ENCODE measurements at regions not wholly inside any gene's neighbourhood (a gene's known extent, or its start where the extent isn't known, plus 50 kb on each side); places are given as distances from the start of the nearest gene placed in this dataset.

GRCh38 chr2:78498125-78498524 is 527.4 kb upstream of the REG3G start:
- Histone ChIP-seq H3K27ac (ENCODE audit: low read depth in 1 of 3, low read length in 2 of 3) (no peak overlapping the region), H3K9me3 (ENCODE audit: control insufficient read depth in 2 of 2, insufficient read depth in 1 of 2, low read depth in 1 of 2, low read length in 1 of 2) (no peaks in the 10 kb centered on the region), H3K36me3 (ENCODE audit: control insufficient read depth in 3 of 3, insufficient read depth in 2 of 3, low read depth in 1 of 3, low read length in 3 of 3) (no peaks in the 10 kb centered on the region), H3K4me3 (ENCODE audit: low read depth in 1 of 3, low read length in 3 of 3) (no peak overlapping the region), H3K4me1 (ENCODE audit: control insufficient read depth in 3 of 3, insufficient read depth in 2 of 3, low read depth in 1 of 3, low read length in 2 of 3) (no peaks in the 10 kb centered on the region), H3K27me3 (ENCODE audit: control insufficient read depth in 3 of 3, insufficient read depth in 3 of 3, low read length in 3 of 3) (no peaks in the 10 kb centered on the region)
- DNase-seq (no peak), FAIRE-seq (no peak)
- 90 to 92% (median 91%) methylated on average over 8 of the region's 8 CpGs for WGBS, 3 donors

DNA sequence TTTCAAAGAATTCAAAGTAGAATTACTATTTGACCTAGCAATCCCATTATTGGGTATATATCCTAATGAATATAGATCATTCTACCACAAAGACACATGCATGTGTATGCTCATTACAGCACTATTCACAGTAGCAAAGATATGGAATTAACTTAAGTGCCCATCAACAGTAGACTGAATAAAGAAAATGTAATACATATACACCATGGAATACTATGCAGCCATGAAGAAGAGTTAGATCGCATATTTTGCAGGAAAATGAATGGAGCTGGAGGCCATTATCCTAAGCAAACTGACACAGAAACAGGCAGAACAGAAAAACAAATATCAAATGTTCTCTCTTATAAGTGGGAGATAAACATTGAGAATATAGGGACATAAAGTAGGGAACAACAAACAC is 519.2 kb upstream of the REG3G start:
- H3K9me3 ChIP-seq (ENCODE audit: control insufficient read depth in 2 of 2, insufficient read depth in 1 of 2, low read depth in 1 of 2, low read length in 1 of 2), result no peaks in the 10 kb centered on the region
- no peak for FAIRE-seq
- 90 to 95% (median 91%) methylated on average over 1 of the region's 1 CpG for WGBS, 3 donors

GRCh38 chr2:78521938-78522337 is 503.6 kb upstream of the REG3G start:
- H3K9me3 ChIP-seq (ENCODE audit: control insufficient read depth in 2 of 2, insufficient read depth in 1 of 2, low read depth in 1 of 2, low read length in 1 of 2), result no peaks in the 10 kb centered on the region
- no peaks in the 10 kb centered on the region for H3K4me1 ChIP-seq (ENCODE audit: control insufficient read depth in 3 of 3, insufficient read depth in 2 of 3, low read depth in 1 of 3, low read length in 2 of 3)
- H3K27me3 ChIP-seq (ENCODE audit: control insufficient read depth in 3 of 3, insufficient read depth in 3 of 3, low read length in 3 of 3), result no peaks in the 10 kb centered on the region
- 69 to 77% (median 74%) methylated on average over 3 of the region's 3 CpGs for WGBS, 3 donors
- no peak overlapping the region for H3K4me3 ChIP-seq (ENCODE audit: low read depth in 1 of 3, low read length in 3 of 3)
- FAIRE-seq, result no peak
- no peak for DNase-seq
- no peak overlapping the region for H3K27ac ChIP-seq (ENCODE audit: low read depth in 1 of 3, low read length in 2 of 3)
- no peaks in the 10 kb centered on the region for H3K36me3 ChIP-seq (ENCODE audit: control insufficient read depth in 3 of 3, insufficient read depth in 2 of 3, low read depth in 1 of 3, low read length in 3 of 3)

More for the DNA sequence above, 519.2 kb upstream of the REG3G start:
- no peak overlapping the region for H3K4me3 ChIP-seq (ENCODE audit: low read depth in 1 of 3, low read length in 3 of 3)
- no peak for DNase-seq
- no peak overlapping the region for H3K27ac ChIP-seq (ENCODE audit: low read depth in 1 of 3, low read length in 2 of 3)
- no peaks in the 10 kb centered on the region for H3K4me1 ChIP-seq (ENCODE audit: control insufficient read depth in 3 of 3, insufficient read depth in 2 of 3, low read depth in 1 of 3, low read length in 2 of 3)
- H3K36me3 ChIP-seq (ENCODE audit: control insufficient read depth in 3 of 3, insufficient read depth in 2 of 3, low read depth in 1 of 3, low read length in 3 of 3), result no peaks in the 10 kb centered on the region
- no peaks in the 10 kb centered on the region for H3K27me3 ChIP-seq (ENCODE audit: control insufficient read depth in 3 of 3, insufficient read depth in 3 of 3, low read length in 3 of 3)

- H3K27me3 ChIP-seq (ENCODE audit: control insufficient read depth in 3 of 3, insufficient read depth in 3 of 3, low read length in 3 of 3), result no peaks in the 10 kb centered on the region
- WGBS, 3 donors, result 43 to 50% (median 45%) methylated on average over 5 of the region's 5 CpGs
- no peak overlapping the region for H3K4me3 ChIP-seq (ENCODE audit: low read depth in 1 of 3, low read length in 3 of 3)
- FAIRE-seq (no peak), DNase-seq (no peak)
- no peak overlapping the region for H3K27ac ChIP-seq (ENCODE audit: low read depth in 1 of 3, low read length in 2 of 3)
- no peaks in the 10 kb centered on the region for H3K4me1 ChIP-seq (ENCODE audit: control insufficient read depth in 3 of 3, insufficient read depth in 2 of 3, low read depth in 1 of 3, low read length in 2 of 3)
- no peaks in the 10 kb centered on the region for H3K36me3 ChIP-seq (ENCODE audit: control insufficient read depth in 3 of 3, insufficient read depth in 2 of 3, low read depth in 1 of 3, low read length in 3 of 3)
- H3K9me3 ChIP-seq (ENCODE audit: control insufficient read depth in 2 of 2, insufficient read depth in 1 of 2, low read depth in 1 of 2, low read length in 1 of 2), result no peaks in the 10 kb centered on the region
Observed at GRCh38 chr2:78532762-78533379, 492.6 kb upstream of the REG3G start.

DNA sequence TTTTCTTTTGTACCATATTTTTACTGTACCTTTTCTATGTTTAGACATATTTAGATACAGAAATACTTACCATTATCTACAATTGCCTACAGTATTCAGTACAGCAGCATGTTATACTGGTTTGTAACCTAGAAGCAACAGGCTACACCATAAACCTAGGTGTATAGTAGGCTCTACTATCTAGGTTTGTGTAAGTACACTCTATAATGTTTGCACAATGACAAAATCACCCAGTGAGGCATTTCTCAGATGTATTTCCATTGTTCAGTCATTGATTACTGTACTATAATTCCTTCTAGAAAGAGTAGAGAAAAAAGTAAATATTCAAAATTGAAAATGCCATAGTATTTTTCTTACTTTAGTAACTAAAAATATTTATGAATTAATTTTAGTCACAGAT is 490.1 kb upstream of the REG3G start:
- FAIRE-seq, result no peak
- no peaks in the 10 kb centered on the region for H3K27me3 ChIP-seq (ENCODE audit: control insufficient read depth in 3 of 3, insufficient read depth in 3 of 3, low read length in 3 of 3)
- no peak for DNase-seq
- no peaks in the 10 kb centered on the region for H3K36me3 ChIP-seq (ENCODE audit: control insufficient read depth in 3 of 3, insufficient read depth in 2 of 3, low read depth in 1 of 3, low read length in 3 of 3)
- H3K4me1 ChIP-seq (ENCODE audit: control insufficient read depth in 3 of 3, insufficient read depth in 2 of 3, low read depth in 1 of 3, low read length in 2 of 3), result no peaks in the 10 kb centered on the region
- no peaks in the 10 kb centered on the region for H3K9me3 ChIP-seq (ENCODE audit: control insufficient read depth in 2 of 2, insufficient read depth in 1 of 2, low read depth in 1 of 2, low read length in 1 of 2)
- H3K27ac ChIP-seq (ENCODE audit: low read depth in 1 of 3, low read length in 2 of 3), result no peak overlapping the region
- no peak overlapping the region for H3K4me3 ChIP-seq (ENCODE audit: low read depth in 1 of 3, low read length in 3 of 3)

DNA sequence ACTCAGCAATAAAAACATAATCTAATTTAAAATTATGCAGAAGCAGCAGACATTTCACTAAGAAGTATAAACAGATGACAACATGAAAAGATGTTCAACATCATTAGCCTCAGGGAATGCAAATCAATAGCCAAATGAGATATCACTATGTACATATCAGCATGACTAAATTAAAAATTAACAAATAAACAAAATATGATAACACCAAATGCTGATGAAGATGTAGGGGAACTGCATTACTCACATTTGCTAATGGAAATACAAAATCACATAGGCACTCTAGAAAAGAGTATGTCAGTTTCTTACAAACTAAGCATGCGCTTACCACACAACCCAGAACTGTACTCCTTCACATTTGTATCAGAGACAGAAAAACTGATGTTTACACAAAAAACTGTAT is 487.2 kb upstream of the REG3G start:
- H3K9me3 ChIP-seq (ENCODE audit: control insufficient read depth in 2 of 2, insufficient read depth in 1 of 2, low read depth in 1 of 2, low read length in 1 of 2), result no peaks in the 10 kb centered on the region
- H3K27ac ChIP-seq (ENCODE audit: low read depth in 1 of 3, low read length in 2 of 3), result no peak overlapping the region
- no peak overlapping the region for H3K4me3 ChIP-seq (ENCODE audit: low read depth in 1 of 3, low read length in 3 of 3)
- no peaks in the 10 kb centered on the region for H3K27me3 ChIP-seq (ENCODE audit: control insufficient read depth in 3 of 3, insufficient read depth in 3 of 3, low read length in 3 of 3)
- WGBS, 3 donors, result 91 to 97% (median 96%) methylated on average over 1 of the region's 1 CpG
- no peaks in the 10 kb centered on the region for H3K36me3 ChIP-seq (ENCODE audit: control insufficient read depth in 3 of 3, insufficient read depth in 2 of 3, low read depth in 1 of 3, low read length in 3 of 3)
- FAIRE-seq (no peak), DNase-seq (no peak)
- H3K4me1 ChIP-seq (ENCODE audit: control insufficient read depth in 3 of 3, insufficient read depth in 2 of 3, low read depth in 1 of 3, low read length in 2 of 3), result no peaks in the 10 kb centered on the region

DNA sequence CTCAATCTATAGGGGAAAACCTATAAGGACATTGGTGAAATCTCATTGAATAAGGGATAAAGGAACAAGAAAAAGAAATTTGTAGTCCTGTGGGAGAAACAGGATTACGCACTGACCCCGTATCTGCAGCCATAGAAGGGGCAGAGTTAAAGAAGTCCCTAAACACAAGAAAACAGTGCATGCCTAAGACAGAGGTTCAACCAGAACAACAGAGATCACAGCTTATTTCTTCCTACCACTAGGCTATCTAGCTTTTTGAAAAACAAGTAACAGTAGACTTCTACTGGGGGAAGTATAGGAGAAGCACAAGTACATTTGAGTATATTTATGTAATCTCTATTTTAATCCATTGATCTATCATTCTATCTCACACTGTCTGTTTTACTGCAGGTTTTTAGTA is 485.2 kb upstream of the REG3G start:
- no peak for FAIRE-seq
- Histone ChIP-seq H3K4me1 (ENCODE audit: control insufficient read depth in 3 of 3, insufficient read depth in 2 of 3, low read depth in 1 of 3, low read length in 2 of 3) (no peaks in the 10 kb centered on the region), H3K27me3 (ENCODE audit: control insufficient read depth in 3 of 3, insufficient read depth in 3 of 3, low read length in 3 of 3) (no peaks in the 10 kb centered on the region), H3K4me3 (ENCODE audit: low read depth in 1 of 3, low read length in 3 of 3) (no peak overlapping the region), H3K27ac (ENCODE audit: low read depth in 1 of 3, low read length in 2 of 3) (no peak overlapping the region), H3K9me3 (ENCODE audit: control insufficient read depth in 2 of 2, insufficient read depth in 1 of 2, low read depth in 1 of 2, low read length in 1 of 2) (no peaks in the 10 kb centered on the region), H3K36me3 (ENCODE audit: control insufficient read depth in 3 of 3, insufficient read depth in 2 of 3, low read depth in 1 of 3, low read length in 3 of 3) (no peaks in the 10 kb centered on the region)
- 45 to 70% (median 57%) methylated on average over 2 of the region's 2 CpGs for WGBS, 3 donors
- no peak for DNase-seq

- 87 to 90% (median 89%) methylated on average over 6 of the region's 6 CpGs for WGBS, 3 donors
- DNase-seq (no peak), FAIRE-seq (peak; percentile 5)
- Histone ChIP-seq H3K4me3 (ENCODE audit: low read depth in 1 of 3, low read length in 3 of 3) (no peak overlapping the region), H3K27me3 (ENCODE audit: control insufficient read depth in 3 of 3, insufficient read depth in 3 of 3, low read length in 3 of 3) (no peaks in the 10 kb centered on the region), H3K27ac (ENCODE audit: low read depth in 1 of 3, low read length in 2 of 3) (no peak overlapping the region), H3K36me3 (ENCODE audit: control insufficient read depth in 3 of 3, insufficient read depth in 2 of 3, low read depth in 1 of 3, low read length in 3 of 3) (no peaks in the 10 kb centered on the region), H3K4me1 (ENCODE audit: control insufficient read depth in 3 of 3, insufficient read depth in 2 of 3, low read depth in 1 of 3, low read length in 2 of 3) (no peaks in the 10 kb centered on the region), H3K9me3 (ENCODE audit: control insufficient read depth in 2 of 2, insufficient read depth in 1 of 2, low read depth in 1 of 2, low read length in 1 of 2) (no peaks in the 10 kb centered on the region)
Observed at GRCh38 chr2:78541088-78541450, 484.4 kb upstream of the REG3G start.

GRCh38 chr2:78541451-78542267 is 483.8 kb upstream of the REG3G start:
- H3K36me3 ChIP-seq (ENCODE audit: control insufficient read depth in 3 of 3, insufficient read depth in 2 of 3, low read depth in 1 of 3, low read length in 3 of 3), result no peaks in the 10 kb centered on the region
- H3K27ac ChIP-seq (ENCODE audit: low read depth in 1 of 3, low read length in 2 of 3), result no peak overlapping the region
- no peak overlapping the region for H3K4me3 ChIP-seq (ENCODE audit: low read depth in 1 of 3, low read length in 3 of 3)
- WGBS, 3 donors, result 71 to 85% (median 84%) methylated on average over 14 to 17 of the region's 17 CpGs
- no peaks in the 10 kb centered on the region for H3K9me3 ChIP-seq (ENCODE audit: control insufficient read depth in 2 of 2, insufficient read depth in 1 of 2, low read depth in 1 of 2, low read length in 1 of 2)
- peak; percentile 1 to 19 for DNase-seq
- no peak for FAIRE-seq
- no peaks in the 10 kb centered on the region for H3K27me3 ChIP-seq (ENCODE audit: control insufficient read depth in 3 of 3, insufficient read depth in 3 of 3, low read length in 3 of 3)
- H3K4me1 ChIP-seq (ENCODE audit: control insufficient read depth in 3 of 3, insufficient read depth in 2 of 3, low read depth in 1 of 3, low read length in 2 of 3), result no peaks in the 10 kb centered on the region

All from small intestine (tissue), 7 donors.